Hepatocyte (in vitro differentiated cells): ENCODE measurements at regions not wholly inside any gene's neighbourhood (a gene's known extent, or its start where the extent isn't known, plus 50 kb on each side); places are given as distances from the start of the nearest gene placed in this dataset.

Experiments
- DNase-seq: peaks from one replicate; pipeline ENCODE4 v3.0.0-alpha.2; 2016; ENCODE audit warnings: low spot score
- H2AFZ ChIP-seq: fragments of 200-600 bp; sonication (generic); 2 replicates; pipeline ENCODE4 v1.6.0; 2016; ENCODE audit warnings: antibody characterized with exemption, mild to moderate bottlenecking
- H3K27ac ChIP-seq: fragments of 200-600 bp; sonication (generic); 2 replicates; pipeline ENCODE4 v1.5.1; 2016; ENCODE audit warnings: mild to moderate bottlenecking
- H3K27me3 ChIP-seq: fragments of 200-600 bp; sonication (generic); 2 replicates; pipeline ENCODE4 v1.6.1; 2016
- H3K36me3 ChIP-seq: fragments of 200-600 bp; sonication (generic); replicated peaks from 2 replicates; pipeline ENCODE4 v1.5.1; 2016; ENCODE audit warnings: low read depth; ENCODE audit not compliant: insufficient read depth
- H3K4me1 ChIP-seq: fragments of 200-600 bp; sonication (generic); 2 replicates; pipeline ENCODE4 v1.5.1; 2016; ENCODE audit warnings: mild to moderate bottlenecking, moderate library complexity; ENCODE audit not compliant: insufficient read depth
- H3K4me2 ChIP-seq: fragments of 200-600 bp; sonication (generic); 2 replicates; pipeline ENCODE4 v1.6.0; 2016
- H3K4me3 ChIP-seq: fragments of 200-600 bp; sonication (generic); 2 replicates; pipeline ENCODE4 v1.5.1; 2016; ENCODE audit warnings: mild to moderate bottlenecking
- H3K79me2 ChIP-seq: fragments of 200-600 bp; sonication (generic); 2 replicates; pipeline ENCODE4 v1.6.0; 2017; ENCODE audit warnings: mild to moderate bottlenecking
- H3K9me2 ChIP-seq: fragments of 200-600 bp; sonication (generic); replicated peaks from 2 replicates; pipeline ENCODE4 v1.6.0; 2017; ENCODE audit warnings: mild to moderate bottlenecking; ENCODE audit not compliant: insufficient read depth
- H3K9me3 ChIP-seq: fragments of 200-600 bp; sonication (generic); 2 replicates; pipeline ENCODE4 v1.5.1; 2016; ENCODE audit warnings: low read depth, mild to moderate bottlenecking
- H4K20me1 ChIP-seq: fragments of 200-600 bp; sonication (generic); 2 replicates; pipeline ENCODE4 v1.6.0; 2016; ENCODE audit warnings: mild to moderate bottlenecking; ENCODE audit not compliant: insufficient read depth, poor library complexity, severe bottlenecking
- CTCF ChIP-seq: fragments of 200-600 bp; sonication (generic); IDR thresholded peaks from 2 replicates; pipeline ENCODE4 v1.5.1; 2016; ENCODE audit warnings: antibody characterized with exemption, mild to moderate bottlenecking; ENCODE audit not compliant: poor library complexity
- EZH2 ChIP-seq: fragments of 200-600 bp; sonication (generic); IDR thresholded peaks from 2 replicates; pipeline ENCODE4 v1.6.1; 2016; ENCODE audit warnings: antibody characterized with exemption, mild to moderate bottlenecking, borderline replicate concordance
- EZH2phosphoT487 ChIP-seq: fragments of 200-600 bp; sonication (generic); IDR thresholded peaks from one replicate; pipeline ENCODE4 v1.6.1; 2018; ENCODE audit warnings: antibody characterized with exemption, mild to moderate bottlenecking, low read depth, moderate library complexity; ENCODE audit not compliant: unreplicated experiment, severe bottlenecking
- WGBS: methylation state at CpG from one replicate; pipeline ENCODE4 v1.1.6; 2016; ENCODE audit warnings: low lambda C conversion rate; ENCODE audit errors: missing lambda C conversion rate; 5-methylcytosine and 5-hydroxymethylcytosine counted together

DNA sequence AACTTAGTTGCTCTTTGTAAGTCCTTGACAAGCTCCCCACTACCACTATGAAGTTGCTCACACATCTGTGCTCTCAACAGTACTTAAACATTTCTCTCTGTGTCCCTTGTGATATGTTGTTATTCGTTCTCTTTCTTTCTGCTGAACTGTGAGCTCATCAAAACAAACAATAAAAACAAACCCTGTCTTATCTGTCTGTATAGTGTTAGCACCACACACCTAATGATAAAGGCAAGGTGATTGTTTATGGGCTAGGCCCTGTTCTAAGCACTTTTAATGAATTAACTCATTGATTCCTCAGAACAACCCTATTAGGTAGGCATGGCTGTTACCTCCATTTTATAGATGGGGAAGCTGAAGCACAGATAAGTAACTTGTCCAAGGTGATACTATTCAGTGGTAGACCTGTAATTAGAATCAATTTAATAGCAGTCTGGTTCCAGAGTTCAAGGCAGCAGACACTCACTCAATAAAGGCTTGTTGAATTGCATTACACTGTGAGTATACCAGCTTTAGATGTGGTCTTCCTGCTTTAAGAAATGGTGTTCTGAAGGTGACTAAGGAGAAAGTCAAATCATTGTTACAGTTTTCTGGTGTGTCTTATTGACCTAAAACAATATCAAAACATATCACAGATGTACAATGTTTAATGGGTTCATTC is 153.6 kb upstream of the ELL2 start:
- 77% methylated on average over 1 of the region's 1 CpG for WGBS
- no peak for DNase-seq
- Histone ChIP-seq H3K4me2 (no peak overlapping the region), H3K27me3 (no peaks in the 10 kb centered on the region), H4K20me1 (no peaks in the 10 kb centered on the region), H3K9me3 (no peaks in the 10 kb centered on the region), H3K9me2 (no peaks in the 10 kb centered on the region), H3K27ac (no peak overlapping the region), H3K4me3 (no peak overlapping the region), H3K79me2 (no peaks in the 10 kb centered on the region), H3K36me3 (no peaks in the 10 kb centered on the region), H2AFZ (no peak overlapping the region), H3K4me1 (peaks cover 16% of the 10 kb centered on the region)
- no peak for TF ChIP-seq EZH2phosphoT487
- TF ChIP-seq CTCF: no peak
- no peak for TF ChIP-seq EZH2

- Histone ChIP-seq H3K79me2 (no peaks in the 10 kb centered on the region), H3K36me3 (no peaks in the 10 kb centered on the region), H3K9me2 (no peaks in the 10 kb centered on the region), H3K4me3 (no peak overlapping the region), H3K4me2 (no peak overlapping the region), H3K9me3 (no peaks in the 10 kb centered on the region), H3K27me3 (no peaks in the 10 kb centered on the region), H3K4me1 (peaks cover 16% of the 10 kb centered on the region), H2AFZ (no peak overlapping the region), H3K27ac (no peak overlapping the region), H4K20me1 (no peaks in the 10 kb centered on the region)
- WGBS: 92% methylated on average over 2 of the region's 2 CpGs
- TF ChIP-seq CTCF (no peak), EZH2phosphoT487 (no peak), EZH2 (no peak)
- no peak for DNase-seq
These were observed 153.1 kb upstream of the ELL2 start for GRCh38 chr5:96114736-96115135.

GRCh38 chr5:96113170-96113939 is 151.7 kb upstream of the ELL2 start:
- H3K4me2 ChIP-seq: no peak overlapping the region
- no peak overlapping the region for H3K4me3 ChIP-seq
- no peak overlapping the region for H2AFZ ChIP-seq
- no peak overlapping the region for H3K27ac ChIP-seq
- TF ChIP-seq EZH2phosphoT487 (no peak), CTCF (no peak), EZH2 (no peak)
- H3K9me2 ChIP-seq: no peaks in the 10 kb centered on the region
- H3K4me1 ChIP-seq: peaks cover 8% of the 10 kb centered on the region
- H3K9me3 ChIP-seq: no peaks in the 10 kb centered on the region
- H4K20me1 ChIP-seq: no peaks in the 10 kb centered on the region
- H3K79me2 ChIP-seq: no peaks in the 10 kb centered on the region
- H3K36me3 ChIP-seq: no peaks in the 10 kb centered on the region
- 84% methylated on average over 2 of the region's 2 CpGs for WGBS
- no peaks in the 10 kb centered on the region for H3K27me3 ChIP-seq
- no peak for DNase-seq
